SK-MEL-5 (cell line): ENCODE measurements at regions not wholly inside any gene's neighbourhood (a gene's known extent, or its start where the extent isn't known, plus 50 kb on each side); places are given as distances from the start of the nearest gene placed in this dataset.
A peak's percentile ranks its signal among the peaks of the same experiment; 100 is the strongest.

Source experiments
- DNase-seq: peaks from one replicate; pipeline ENCODE4 v3.0.0-alpha.2; 2016; ENCODE audit warnings: low read depth, low spot score
- in situ Hi-C: cut with HindIII; loops from 2 replicates; pipeline ENCODE4 v1.10.0; 2016; ENCODE audit warnings: low sequenced_read_pairs, high pct_unique_total_duplicates, low pct_unique_long_range_greater_than_20kb

- in situ Hi-C loops: no loop called here
- DNase-seq: no peak
Measured at GRCh38 chr3:146903927-146904326, 298.8 kb upstream of the PLSCR5 start.

- in situ Hi-C loops: no loop called here
- no peak for DNase-seq
Measured at GRCh38 chr3:146899171-146899570, 294.0 kb upstream of the PLSCR5 start.

GRCh38 chr3:146896711-146897110, 291.6 kb upstream of the PLSCR5 start:
- in situ Hi-C loops: no loop called here
- DNase-seq: peak; percentile 98

GRCh38 chr3:146895026-146895749, 290.0 kb upstream of the PLSCR5 start:
- in situ Hi-C loops: no loop called here
- peak; percentile 29 for DNase-seq

- DNase-seq: no peak
- in situ Hi-C loops: no loop called here
Measured at GRCh38 chr3:146894406-146894805, 289.3 kb upstream of the PLSCR5 start.

- in situ Hi-C loops: no loop called here
Measured at GRCh38 chr3:146892041-146892440, 286.9 kb upstream of the PLSCR5 start.

GRCh38 chr3:146889626-146890025, 284.5 kb upstream of the PLSCR5 start:
- in situ Hi-C loops: no loop called here

More at GRCh38 chr3:146892041-146892440, 286.9 kb upstream of the PLSCR5 start:
- DNase-seq: no peak

GRCh38 chr3:146888176-146888575, 283.0 kb upstream of the PLSCR5 start:
- in situ Hi-C loops: no loop called here
- DNase-seq: no peak

More at GRCh38 chr3:146889626-146890025, 284.5 kb upstream of the PLSCR5 start:
- DNase-seq: peak; percentile 45

- in situ Hi-C loops: no loop called here
- no peak for DNase-seq
Measured at GRCh38 chr3:146884721-146885120, 279.6 kb upstream of the PLSCR5 start.

GRCh38 chr3:146884296-146884695, 279.1 kb upstream of the PLSCR5 start:
- in situ Hi-C loops: no loop called here
- DNase-seq: no peak

- in situ Hi-C loops: no loop called here
Measured at GRCh38 chr3:146883288-146883687, 278.1 kb upstream of the PLSCR5 start.

GRCh38 chr3:146881966-146882760, 277.0 kb upstream of the PLSCR5 start:
- in situ Hi-C loops: no loop called here

More at GRCh38 chr3:146883288-146883687, 278.1 kb upstream of the PLSCR5 start:
- DNase-seq: peak; percentile 36

GRCh38 chr3:146881356-146881755, 276.2 kb upstream of the PLSCR5 start:
- DNase-seq: no peak
- in situ Hi-C loops: no loop called here

More at GRCh38 chr3:146881966-146882760, 277.0 kb upstream of the PLSCR5 start:
- DNase-seq: peak; percentile 52

GRCh38 chr3:146873748-146874147, 268.6 kb upstream of the PLSCR5 start:
- no peak for DNase-seq
- in situ Hi-C loops: no loop called here

GRCh38 chr3:146865175-146865755, 260.1 kb upstream of the PLSCR5 start:
- DNase-seq: no peak
- in situ Hi-C loops: no loop called here

GRCh38 chr3:146861262-146861661, 256.1 kb upstream of the PLSCR5 start:
- in situ Hi-C loops: no loop called here
- DNase-seq: no peak

- in situ Hi-C loops: no loop called here
- DNase-seq: no peak
Measured at GRCh38 chr3:146854523-146854922, 249.4 kb upstream of the PLSCR5 start.

GRCh38 chr3:146851665-146852064, 246.5 kb upstream of the PLSCR5 start:
- in situ Hi-C loops: no loop called here
- no peak for DNase-seq
